Panc1 (cell line): ENCODE measurements at regions not wholly inside any gene's neighbourhood (a gene's known extent, or its start where the extent isn't known, plus 50 kb on each side); places are given as distances from the start of the nearest gene placed in this dataset.

Experiments used
- ATAC-seq: fragments of 200-7000 bp; cut with Tn5 transposase; 2 replicates; pipeline ENCODE4 v1.9.1; 2020; ENCODE audit warnings: mild to moderate bottlenecking, moderate library complexity
- BruUV-seq: library from RNA; stranded (reverse); fragments of 400-500 nt; replicated peaks from 2 replicates; lab custom pipeline; 2021; lab: Mats Ljungman, UMichigan
- CTCF ChIA-PET: fragments of 300-600 bp; sonication (Branson Sonifier 250); formaldehyde crosslinking; loops from one replicate; lab custom pipeline; 2022; ENCODE audit warnings: antibody characterized with exemption; lab: Charles Lee
- POLR2A ChIA-PET: fragments of 300-600 bp; sonication (Branson Sonifier 250); formaldehyde crosslinking; loops from one replicate; lab custom pipeline; 2022; ENCODE audit warnings: antibody characterized with exemption; lab: Charles Lee
- DNase-seq: peaks from one replicate; pipeline ENCODE4 v3.0.0-alpha.2; 2010; ENCODE audit warnings: low read depth, low spot score
- H3K27ac ChIP-seq: 2 replicates; pipeline ENCODE4 v1.5.1; 2011; ENCODE audit warnings: mild to moderate bottlenecking, low read length, inconsistent platforms
- H3K27me3 ChIP-seq: fragments of 200-500 bp; sonication (Bioruptor generic); 2 replicates; pipeline ENCODE4 v1.6.0; 2014; ENCODE audit warnings: low read length, inconsistent platforms; ENCODE audit not compliant: control insufficient read depth, insufficient read depth
- H3K36me3 ChIP-seq: fragments of 200-500 bp; sonication (Bioruptor generic); 2 replicates; pipeline ENCODE4 v1.5.1; 2014; ENCODE audit warnings: inconsistent platforms, mild to moderate bottlenecking, low read length, moderate library complexity; ENCODE audit not compliant: control insufficient read depth, insufficient read depth
- H3K4me1 ChIP-seq: 2 replicates; pipeline ENCODE4 v1.5.1; 2011; ENCODE audit warnings: inconsistent platforms, mild to moderate bottlenecking, low read length, moderate library complexity; ENCODE audit not compliant: control insufficient read depth, insufficient read depth
- H3K4me3 ChIP-seq, 2 experiments: 2 replicates each; pipeline ENCODE4 v1.5.1; 2011 to 2012; ENCODE audit warnings: low read depth in 2 of 2, low read length in 2 of 2, mild to moderate bottlenecking in 2 of 2, inconsistent platforms in 1 of 2, moderate library complexity in 1 of 2
- H3K9me3 ChIP-seq: fragments of 200-500 bp; sonication (Bioruptor generic); 2 replicates; pipeline ENCODE4 v1.5.1; 2014; ENCODE audit warnings: low read depth, mild to moderate bottlenecking, inconsistent platforms, low read length, moderate library complexity; ENCODE audit not compliant: control insufficient read depth, insufficient read depth
- POLR2AphosphoS5 ChIP-seq: IDR thresholded peaks from 2 replicates; pipeline ENCODE4 v1.6.1; 2012; ENCODE audit warnings: mild to moderate bottlenecking, low read depth, low read length, moderate library complexity
- SIN3A ChIP-seq: IDR thresholded peaks from 2 replicates; pipeline ENCODE4 v1.6.1; 2012; ENCODE audit warnings: low read depth, mild to moderate bottlenecking, low read length, moderate library complexity, borderline replicate concordance; ENCODE audit not compliant: insufficient read depth
- TCF7L2 ChIP-seq: IDR thresholded peaks from 2 replicates; pipeline ENCODE4 v1.6.1; 2011; ENCODE audit warnings: mild to moderate bottlenecking, low read depth, low read length, inconsistent platforms
- in situ Hi-C: cut with HindIII; loops from 2 replicates; pipeline ENCODE4 v1.10.0; 2016; ENCODE audit warnings: low sequenced_read_pairs, low pct_unique_long_range_greater_than_20kb
- intact Hi-C: fragments of 100-400 bp; cut with micrococcal nuclease; formaldehyde crosslinking; loops from one replicate; pipeline ENCODE4 v1.10.0; 2022; ENCODE audit not compliant: unreplicated experiment
- TF ChIP-seq, protein P1 (sequence below), 2 experiments: IDR thresholded peaks; 2 replicates each; pipeline ENCODE4 v1.6.1; 2011 to 2012; ENCODE audit warnings: low read depth in 2 of 2, control low read depth in 1 of 2, low read length in 1 of 2, mild to moderate bottlenecking in 1 of 2, moderate library complexity in 1 of 2; ENCODE audit not compliant: insufficient read depth in 1 of 2
- TF ChIP-seq, protein P2 (sequence below): fragments of 450-650 bp; IDR thresholded peaks from 2 replicates; pipeline ENCODE4 v1.5.1; 2017; ENCODE audit warnings: mild to moderate bottlenecking

DNA sequence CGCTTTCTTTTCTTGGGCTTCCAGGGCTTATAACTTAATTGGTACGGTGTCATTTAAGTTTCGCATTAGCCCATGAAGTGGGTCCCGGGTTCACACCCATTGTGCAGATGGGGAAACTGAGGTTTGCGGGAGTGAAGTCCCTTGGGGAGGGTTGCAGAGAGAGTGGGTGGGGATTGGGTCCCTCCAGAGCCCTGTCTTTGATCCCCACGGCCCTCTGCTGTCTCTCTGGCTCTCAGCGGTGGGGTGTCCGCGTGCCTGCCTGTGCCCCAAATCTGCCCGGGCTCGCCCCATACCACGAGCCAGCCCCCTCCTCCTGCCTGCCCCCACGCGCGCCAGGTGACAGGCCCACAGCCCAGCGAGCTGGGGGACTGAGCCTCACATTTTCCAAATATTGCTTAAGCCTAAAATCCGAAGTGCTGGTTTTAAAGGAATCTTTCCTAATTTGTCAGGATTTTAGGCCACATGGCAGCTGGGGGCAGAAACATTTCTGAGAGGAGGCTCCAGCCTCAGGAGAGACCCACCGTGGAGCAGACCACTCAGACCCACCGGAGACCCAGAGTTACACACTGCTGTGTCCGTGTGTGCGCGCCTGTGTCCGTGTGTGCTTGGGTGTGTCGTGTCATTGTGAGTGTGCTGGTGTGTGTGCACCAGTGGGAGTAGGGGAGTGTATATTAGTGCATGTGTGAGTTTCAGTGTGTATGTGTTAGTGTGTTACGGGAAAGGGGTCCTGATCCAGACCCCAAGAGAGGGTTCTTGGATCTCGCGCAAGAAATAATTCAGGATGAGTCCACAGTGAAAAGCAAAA, 159.5 kb upstream of the IER5L start:
- Histone ChIP-seq H3K36me3 (no peaks in the 10 kb centered on the region), H3K4me3 (no peak overlapping the region), H3K27ac (peak overlapping the region; percentile 81), H3K4me1 (peaks cover 44% of the 10 kb centered on the region), H3K9me3 (no peaks in the 10 kb centered on the region), H3K27me3 (no peaks in the 10 kb centered on the region)
- in situ Hi-C loops, result no loop called here
- POLR2A ChIA-PET, result interaction anchor here (0.7 kb wide), 2 partner anchors 122 to 198 kb away, joined by 7 to 10 read pairs; no protein-coding TSS in a partner anchor
- intact Hi-C loops, result loop anchor here (5.0 kb wide), 1 partner anchor 160 kb away; the partner anchor contains the start of gene IER5L
- TF ChIP-seq, protein P1, sequence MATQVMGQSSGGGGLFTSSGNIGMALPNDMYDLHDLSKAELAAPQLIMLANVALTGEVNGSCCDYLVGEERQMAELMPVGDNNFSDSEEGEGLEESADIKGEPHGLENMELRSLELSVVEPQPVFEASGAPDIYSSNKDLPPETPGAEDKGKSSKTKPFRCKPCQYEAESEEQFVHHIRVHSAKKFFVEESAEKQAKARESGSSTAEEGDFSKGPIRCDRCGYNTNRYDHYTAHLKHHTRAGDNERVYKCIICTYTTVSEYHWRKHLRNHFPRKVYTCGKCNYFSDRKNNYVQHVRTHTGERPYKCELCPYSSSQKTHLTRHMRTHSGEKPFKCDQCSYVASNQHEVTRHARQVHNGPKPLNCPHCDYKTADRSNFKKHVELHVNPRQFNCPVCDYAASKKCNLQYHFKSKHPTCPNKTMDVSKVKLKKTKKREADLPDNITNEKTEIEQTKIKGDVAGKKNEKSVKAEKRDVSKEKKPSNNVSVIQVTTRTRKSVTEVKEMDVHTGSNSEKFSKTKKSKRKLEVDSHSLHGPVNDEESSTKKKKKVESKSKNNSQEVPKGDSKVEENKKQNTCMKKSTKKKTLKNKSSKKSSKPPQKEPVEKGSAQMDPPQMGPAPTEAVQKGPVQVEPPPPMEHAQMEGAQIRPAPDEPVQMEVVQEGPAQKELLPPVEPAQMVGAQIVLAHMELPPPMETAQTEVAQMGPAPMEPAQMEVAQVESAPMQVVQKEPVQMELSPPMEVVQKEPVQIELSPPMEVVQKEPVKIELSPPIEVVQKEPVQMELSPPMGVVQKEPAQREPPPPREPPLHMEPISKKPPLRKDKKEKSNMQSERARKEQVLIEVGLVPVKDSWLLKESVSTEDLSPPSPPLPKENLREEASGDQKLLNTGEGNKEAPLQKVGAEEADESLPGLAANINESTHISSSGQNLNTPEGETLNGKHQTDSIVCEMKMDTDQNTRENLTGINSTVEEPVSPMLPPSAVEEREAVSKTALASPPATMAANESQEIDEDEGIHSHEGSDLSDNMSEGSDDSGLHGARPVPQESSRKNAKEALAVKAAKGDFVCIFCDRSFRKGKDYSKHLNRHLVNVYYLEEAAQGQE (IDR thresholded peaks at IDR 0.05; ENCODE audit: insufficient read depth in 1 of 2, low read depth in 2 of 2, low read length in 1 of 2), result no peak
- TF ChIP-seq, protein P2, sequence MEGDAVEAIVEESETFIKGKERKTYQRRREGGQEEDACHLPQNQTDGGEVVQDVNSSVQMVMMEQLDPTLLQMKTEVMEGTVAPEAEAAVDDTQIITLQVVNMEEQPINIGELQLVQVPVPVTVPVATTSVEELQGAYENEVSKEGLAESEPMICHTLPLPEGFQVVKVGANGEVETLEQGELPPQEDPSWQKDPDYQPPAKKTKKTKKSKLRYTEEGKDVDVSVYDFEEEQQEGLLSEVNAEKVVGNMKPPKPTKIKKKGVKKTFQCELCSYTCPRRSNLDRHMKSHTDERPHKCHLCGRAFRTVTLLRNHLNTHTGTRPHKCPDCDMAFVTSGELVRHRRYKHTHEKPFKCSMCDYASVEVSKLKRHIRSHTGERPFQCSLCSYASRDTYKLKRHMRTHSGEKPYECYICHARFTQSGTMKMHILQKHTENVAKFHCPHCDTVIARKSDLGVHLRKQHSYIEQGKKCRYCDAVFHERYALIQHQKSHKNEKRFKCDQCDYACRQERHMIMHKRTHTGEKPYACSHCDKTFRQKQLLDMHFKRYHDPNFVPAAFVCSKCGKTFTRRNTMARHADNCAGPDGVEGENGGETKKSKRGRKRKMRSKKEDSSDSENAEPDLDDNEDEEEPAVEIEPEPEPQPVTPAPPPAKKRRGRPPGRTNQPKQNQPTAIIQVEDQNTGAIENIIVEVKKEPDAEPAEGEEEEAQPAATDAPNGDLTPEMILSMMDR, result no peak
- no peak for TF ChIP-seq TCF7L2
- TF ChIP-seq SIN3A, result no peak
- TF ChIP-seq POLR2AphosphoS5, result no peak
- no peak for DNase-seq
- no TSS peak for BruUV-seq
- no peak for ATAC-seq
- CTCF ChIA-PET, result no interaction called here

DNA sequence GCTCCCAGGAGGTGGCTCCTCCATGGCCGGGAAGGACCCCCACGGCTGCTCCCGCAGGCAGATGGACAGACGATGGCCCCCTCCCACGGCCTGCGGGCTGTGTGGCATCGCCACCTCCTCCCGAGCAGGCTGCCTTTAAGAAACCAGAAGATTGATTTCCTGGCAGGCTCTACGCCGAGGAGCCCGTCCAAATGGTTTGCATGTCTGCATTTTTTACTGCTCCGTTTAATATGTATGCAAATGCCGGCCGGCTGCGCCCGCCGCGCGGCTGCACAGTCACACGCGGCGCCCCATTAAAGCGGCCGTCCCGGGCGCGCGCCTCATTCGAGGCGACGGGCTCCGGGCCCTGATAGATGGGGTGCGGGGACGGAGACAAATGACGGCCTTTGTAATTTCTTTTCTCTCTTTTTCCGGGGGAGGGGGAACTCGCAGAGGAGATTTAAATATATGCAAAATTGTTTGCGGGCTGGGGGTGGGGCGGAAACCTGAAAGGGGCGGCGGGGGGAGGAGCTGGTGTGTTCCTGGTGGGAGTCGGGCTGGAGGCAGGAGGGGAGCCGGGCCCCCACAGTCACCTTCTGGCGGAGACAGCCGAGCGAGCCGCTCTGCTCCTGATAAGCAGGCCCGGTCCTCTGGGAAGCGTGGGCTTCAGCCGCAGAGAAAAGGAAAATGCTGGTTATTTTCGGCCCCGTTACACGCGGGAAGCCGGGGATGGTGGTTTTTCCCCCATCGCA, 158.7 kb upstream of the IER5L start:
- ChIA-PET POLR2A (interaction anchor here (0.7 kb wide), 1 partner anchor 123 kb away, joined by 7 read pairs; no protein-coding TSS in a partner anchor), CTCF (no interaction called here)
- DNase-seq, result no peak
- BruUV-seq, result no TSS peak
- ATAC-seq, result peak; percentile 5; the same call in 1 of the 2 replicates
- TF ChIP-seq SIN3A (no peak), POLR2AphosphoS5 (no peak)
- TF ChIP-seq, protein P1 (IDR thresholded peaks at IDR 0.05; ENCODE audit: insufficient read depth in 1 of 2, low read depth in 2 of 2, low read length in 1 of 2), result no peak
- Histone ChIP-seq H3K9me3 (no peaks in the 10 kb centered on the region), H3K27ac (peak overlapping the region; percentile 94), H3K4me3 (peak overlapping the region; percentile 25 to 29), H3K4me1 (peaks cover 49% of the 10 kb centered on the region), H3K36me3 (no peaks in the 10 kb centered on the region), H3K27me3 (no peaks in the 10 kb centered on the region)
- in situ Hi-C loops, result no loop called here
- intact Hi-C loops, result loop anchor here (5.0 kb wide), 1 partner anchor 159 kb away; the partner anchor contains the start of gene IER5L
